ENCODE measurements at regions not wholly inside any gene's neighbourhood (a gene's known extent, or its start where the extent isn't known, plus 50 kb on each side); places are given as distances from the start of the nearest gene placed in this dataset.
A peak's percentile ranks its signal among the peaks of the same experiment; 100 is the strongest.
"Not testable (repeated sequence)": the region's sequence is repeated elsewhere in the genome, so short reads cannot be mapped to it uniquely, and the experiment has no call there.

- Histone ChIP-seq H3K36me3 (ENCODE audit: control insufficient read depth, insufficient read depth, low read length) (no peaks in the 10 kb centered on the region), H3K9ac (ENCODE audit: low read length) (no peak overlapping the region), H3K27ac (ENCODE audit: low read depth, low read length) (no peak overlapping the region), H3K27me3 (ENCODE audit: control insufficient read depth, insufficient read depth, low read length) (no peaks in the 10 kb centered on the region), H3K4me3 (ENCODE audit: low read length) (no peak overlapping the region), H3K4me1 (ENCODE audit: control insufficient read depth, insufficient read depth, low read length) (no peaks in the 10 kb centered on the region)
Measured at GRCh38 chr1:148290881-148291280, 138.8 kb upstream of the NBPF11 start.

GRCh38 chr1:148289647-148290046 lies 137.6 kb upstream of the NBPF11 start:
- no peak overlapping the region for H3K4me3 ChIP-seq (ENCODE audit: low read length)
- no peaks in the 10 kb centered on the region for H3K36me3 ChIP-seq (ENCODE audit: control insufficient read depth, insufficient read depth, low read length)
- no peak overlapping the region for H3K27ac ChIP-seq (ENCODE audit: low read depth, low read length)
- H3K9ac ChIP-seq (ENCODE audit: low read length), result no peak overlapping the region
- H3K27me3 ChIP-seq (ENCODE audit: control insufficient read depth, insufficient read depth, low read length), result no peaks in the 10 kb centered on the region
- no peaks in the 10 kb centered on the region for H3K4me1 ChIP-seq (ENCODE audit: control insufficient read depth, insufficient read depth, low read length)

GRCh38 chr1:148285946-148286345 lies 133.9 kb upstream of the NBPF11 start:
- H3K36me3 ChIP-seq (ENCODE audit: control insufficient read depth, insufficient read depth, low read length); H3K4me1 ChIP-seq (ENCODE audit: control insufficient read depth, insufficient read depth, low read length); H3K9ac ChIP-seq (ENCODE audit: low read length); H3K27me3 ChIP-seq (ENCODE audit: control insufficient read depth, insufficient read depth, low read length); H3K27ac ChIP-seq (ENCODE audit: low read depth, low read length); H3K4me3 ChIP-seq (ENCODE audit: low read length): not testable (repeated sequence)

- not testable (repeated sequence) for H3K27ac ChIP-seq (ENCODE audit: low read depth, low read length); H3K9ac ChIP-seq (ENCODE audit: low read length); H3K4me1 ChIP-seq (ENCODE audit: control insufficient read depth, insufficient read depth, low read length); H3K27me3 ChIP-seq (ENCODE audit: control insufficient read depth, insufficient read depth, low read length); H3K36me3 ChIP-seq (ENCODE audit: control insufficient read depth, insufficient read depth, low read length)
- H3K4me3 ChIP-seq (ENCODE audit: low read length), result peak overlapping the region; percentile 42
Measured at GRCh38 chr1:148280831-148281572, 128.9 kb upstream of the NBPF11 start.

GRCh38 chr1:148279002-148279542 lies 127.0 kb upstream of the NBPF11 start:
- not testable (repeated sequence) for H3K4me1 ChIP-seq (ENCODE audit: control insufficient read depth, insufficient read depth, low read length); H3K36me3 ChIP-seq (ENCODE audit: control insufficient read depth, insufficient read depth, low read length); H3K27ac ChIP-seq (ENCODE audit: low read depth, low read length); H3K9ac ChIP-seq (ENCODE audit: low read length); H3K27me3 ChIP-seq (ENCODE audit: control insufficient read depth, insufficient read depth, low read length); H3K4me3 ChIP-seq (ENCODE audit: low read length)

GRCh38 chr1:148277865-148278279 lies 125.8 kb upstream of the NBPF11 start:
- H3K4me1 ChIP-seq (ENCODE audit: control insufficient read depth, insufficient read depth, low read length); H3K9ac ChIP-seq (ENCODE audit: low read length); H3K27me3 ChIP-seq (ENCODE audit: control insufficient read depth, insufficient read depth, low read length); H3K27ac ChIP-seq (ENCODE audit: low read depth, low read length); H3K36me3 ChIP-seq (ENCODE audit: control insufficient read depth, insufficient read depth, low read length); H3K4me3 ChIP-seq (ENCODE audit: low read length): not testable (repeated sequence)

- not testable (repeated sequence) for H3K36me3 ChIP-seq (ENCODE audit: control insufficient read depth, insufficient read depth, low read length); H3K4me1 ChIP-seq (ENCODE audit: control insufficient read depth, insufficient read depth, low read length); H3K27me3 ChIP-seq (ENCODE audit: control insufficient read depth, insufficient read depth, low read length); H3K4me3 ChIP-seq (ENCODE audit: low read length); H3K9ac ChIP-seq (ENCODE audit: low read length); H3K27ac ChIP-seq (ENCODE audit: low read depth, low read length)
Measured at GRCh38 chr1:148267066-148267465, 115.0 kb upstream of the NBPF11 start.

- Histone ChIP-seq H3K27ac (ENCODE audit: low read depth, low read length) (no peak overlapping the region), H3K4me1 (ENCODE audit: control insufficient read depth, insufficient read depth, low read length) (peaks cover 2% of the 10 kb centered on the region), H3K9ac (ENCODE audit: low read length) (no peak overlapping the region), H3K27me3 (ENCODE audit: control insufficient read depth, insufficient read depth, low read length) (no peaks in the 10 kb centered on the region), H3K4me3 (ENCODE audit: low read length) (peak overlapping the region; percentile 79), H3K36me3 (ENCODE audit: control insufficient read depth, insufficient read depth, low read length) (no peaks in the 10 kb centered on the region)
Measured at GRCh38 chr1:148264374-148265276, 112.5 kb upstream of the NBPF11 start.

GRCh38 chr1:148263906-148264255 lies 111.8 kb upstream of the NBPF11 start:
- Histone ChIP-seq H3K27ac (ENCODE audit: low read depth, low read length) (no peak overlapping the region), H3K36me3 (ENCODE audit: control insufficient read depth, insufficient read depth, low read length) (no peaks in the 10 kb centered on the region), H3K4me3 (ENCODE audit: low read length) (peak overlapping the region; percentile 79), H3K27me3 (ENCODE audit: control insufficient read depth, insufficient read depth, low read length) (no peaks in the 10 kb centered on the region), H3K4me1 (ENCODE audit: control insufficient read depth, insufficient read depth, low read length) (peaks cover 2% of the 10 kb centered on the region), H3K9ac (ENCODE audit: low read length) (peak overlapping the region; percentile 6)

GRCh38 chr1:148263128-148263905 lies 111.2 kb upstream of the NBPF11 start:
- H3K27ac ChIP-seq (ENCODE audit: low read depth, low read length), result no peak overlapping the region
- no peaks in the 10 kb centered on the region for H3K27me3 ChIP-seq (ENCODE audit: control insufficient read depth, insufficient read depth, low read length)
- peak overlapping the region; percentile 61 for H3K9ac ChIP-seq (ENCODE audit: low read length)
- H3K4me1 ChIP-seq (ENCODE audit: control insufficient read depth, insufficient read depth, low read length), result peaks cover 2% of the 10 kb centered on the region
- H3K36me3 ChIP-seq (ENCODE audit: control insufficient read depth, insufficient read depth, low read length), result no peaks in the 10 kb centered on the region
- peak overlapping the region; percentile 79 for H3K4me3 ChIP-seq (ENCODE audit: low read length)

- not testable (repeated sequence) for H3K36me3 ChIP-seq (ENCODE audit: control insufficient read depth, insufficient read depth, low read length)
Measured at GRCh38 chr1:148261684-148262083, 109.6 kb upstream of the NBPF11 start.

GRCh38 chr1:148257886-148258285 lies 105.8 kb upstream of the NBPF11 start:
- not testable (repeated sequence) for H3K4me3 ChIP-seq (ENCODE audit: low read length); H3K27me3 ChIP-seq (ENCODE audit: control insufficient read depth, insufficient read depth, low read length); H3K27ac ChIP-seq (ENCODE audit: low read depth, low read length); H3K9ac ChIP-seq (ENCODE audit: low read length); H3K4me1 ChIP-seq (ENCODE audit: control insufficient read depth, insufficient read depth, low read length); H3K36me3 ChIP-seq (ENCODE audit: control insufficient read depth, insufficient read depth, low read length)

More at GRCh38 chr1:148261684-148262083, 109.6 kb upstream of the NBPF11 start:
- not testable (repeated sequence) for H3K27ac ChIP-seq (ENCODE audit: low read depth, low read length); H3K9ac ChIP-seq (ENCODE audit: low read length); H3K4me3 ChIP-seq (ENCODE audit: low read length); H3K4me1 ChIP-seq (ENCODE audit: control insufficient read depth, insufficient read depth, low read length); H3K27me3 ChIP-seq (ENCODE audit: control insufficient read depth, insufficient read depth, low read length)

Data from rectal smooth muscle tissue (tissue), 1 donor.